ENCODE measurements at regions not wholly inside any gene's neighbourhood (a gene's known extent, or its start where the extent isn't known, plus 50 kb on each side); places are given as distances from the start of the nearest gene placed in this dataset.

DNA sequence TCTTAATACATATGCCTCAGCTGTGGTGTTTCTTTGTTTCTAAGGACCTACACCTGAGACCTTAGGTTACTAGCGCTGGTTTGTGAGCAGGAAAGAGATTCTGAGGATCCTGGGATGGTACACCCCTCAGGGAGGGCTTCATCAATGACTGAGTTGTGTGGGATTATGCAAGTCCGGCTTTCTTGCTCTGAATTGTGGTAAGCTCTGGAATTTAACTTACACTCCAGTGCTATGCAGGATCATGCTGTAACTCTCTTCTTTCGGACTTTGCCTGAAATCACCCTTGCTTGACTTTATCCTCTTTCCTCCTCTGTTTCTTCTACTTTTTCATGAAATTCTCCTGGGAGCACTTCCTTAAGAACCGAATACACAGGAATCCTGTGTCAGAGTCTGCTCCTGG is 431.5 kb upstream of the BOD1L1 start:
- H3K4me3 ChIP-seq (ENCODE audit: low read depth, low read length) = no peak overlapping the region
- no peaks in the 10 kb centered on the region for H3K36me3 ChIP-seq (ENCODE audit: control insufficient read depth in 2 of 2, insufficient read depth in 1 of 2, low read length in 2 of 2)
- no peak overlapping the region for H3K27ac ChIP-seq (ENCODE audit: extremely low read depth, low read depth, low read length)
- ChIA-PET POLR2A (no interaction called here), CTCF (no interaction called here)
- TF ChIP-seq ZNF366 (tag by site-specific recombination; conservative IDR thresholded peaks at IDR 0.05) (no peak), SCRT2 (tag by site-specific recombination; IDR thresholded peaks at IDR 0.05) (no peak), ZNF48 (tag by site-specific recombination; IDR thresholded peaks at IDR 0.05) (no peak), ZNF596 (tag by site-specific recombination; IDR thresholded peaks at IDR 0.05) (no peak), ZNF701 (tag by site-specific recombination; IDR thresholded peaks at IDR 0.05) (no peak), ZNF350 (tag by site-specific recombination; IDR thresholded peaks at IDR 0.05) (no peak), ZNF223 (tag by site-specific recombination; IDR thresholded peaks at IDR 0.05) (no peak), ZNF423 (tag by site-specific recombination; IDR thresholded peaks at IDR 0.05) (no peak), YY2 (tag by site-specific recombination; IDR thresholded peaks at IDR 0.05) (no peak), SALL2 (tag by site-specific recombination; IDR thresholded peaks at IDR 0.05; ENCODE audit: borderline replicate concordance) (no peak), ZNF354C (tag by site-specific recombination; IDR thresholded peaks at IDR 0.05; ENCODE audit: borderline replicate concordance, low read depth) (no peak), ZXDB (tag by site-specific recombination; IDR thresholded peaks at IDR 0.05) (no peak)
- TF ChIP-seq, protein P1, sequence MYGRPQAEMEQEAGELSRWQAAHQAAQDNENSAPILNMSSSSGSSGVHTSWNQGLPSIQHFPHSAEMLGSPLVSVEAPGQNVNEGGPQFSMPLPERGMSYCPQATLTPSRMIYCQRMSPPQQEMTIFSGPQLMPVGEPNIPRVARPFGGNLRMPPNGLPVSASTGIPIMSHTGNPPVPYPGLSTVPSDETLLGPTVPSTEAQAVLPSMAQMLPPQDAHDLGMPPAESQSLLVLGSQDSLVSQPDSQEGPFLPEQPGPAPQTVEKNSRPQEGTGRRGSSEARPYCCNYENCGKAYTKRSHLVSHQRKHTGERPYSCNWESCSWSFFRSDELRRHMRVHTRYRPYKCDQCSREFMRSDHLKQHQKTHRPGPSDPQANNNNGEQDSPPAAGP (tag by site-specific recombination; IDR thresholded peaks at IDR 0.05) = no peak
- TF ChIP-seq, protein P2, sequence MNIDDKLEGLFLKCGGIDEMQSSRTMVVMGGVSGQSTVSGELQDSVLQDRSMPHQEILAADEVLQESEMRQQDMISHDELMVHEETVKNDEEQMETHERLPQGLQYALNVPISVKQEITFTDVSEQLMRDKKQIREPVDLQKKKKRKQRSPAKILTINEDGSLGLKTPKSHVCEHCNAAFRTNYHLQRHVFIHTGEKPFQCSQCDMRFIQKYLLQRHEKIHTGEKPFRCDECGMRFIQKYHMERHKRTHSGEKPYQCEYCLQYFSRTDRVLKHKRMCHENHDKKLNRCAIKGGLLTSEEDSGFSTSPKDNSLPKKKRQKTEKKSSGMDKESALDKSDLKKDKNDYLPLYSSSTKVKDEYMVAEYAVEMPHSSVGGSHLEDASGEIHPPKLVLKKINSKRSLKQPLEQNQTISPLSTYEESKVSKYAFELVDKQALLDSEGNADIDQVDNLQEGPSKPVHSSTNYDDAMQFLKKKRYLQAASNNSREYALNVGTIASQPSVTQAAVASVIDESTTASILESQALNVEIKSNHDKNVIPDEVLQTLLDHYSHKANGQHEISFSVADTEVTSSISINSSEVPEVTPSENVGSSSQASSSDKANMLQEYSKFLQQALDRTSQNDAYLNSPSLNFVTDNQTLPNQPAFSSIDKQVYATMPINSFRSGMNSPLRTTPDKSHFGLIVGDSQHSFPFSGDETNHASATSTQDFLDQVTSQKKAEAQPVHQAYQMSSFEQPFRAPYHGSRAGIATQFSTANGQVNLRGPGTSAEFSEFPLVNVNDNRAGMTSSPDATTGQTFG (tag by site-specific recombination; IDR thresholded peaks at IDR 0.05; ENCODE audit: borderline replicate concordance) = no peak
- TF ChIP-seq, protein P3, sequence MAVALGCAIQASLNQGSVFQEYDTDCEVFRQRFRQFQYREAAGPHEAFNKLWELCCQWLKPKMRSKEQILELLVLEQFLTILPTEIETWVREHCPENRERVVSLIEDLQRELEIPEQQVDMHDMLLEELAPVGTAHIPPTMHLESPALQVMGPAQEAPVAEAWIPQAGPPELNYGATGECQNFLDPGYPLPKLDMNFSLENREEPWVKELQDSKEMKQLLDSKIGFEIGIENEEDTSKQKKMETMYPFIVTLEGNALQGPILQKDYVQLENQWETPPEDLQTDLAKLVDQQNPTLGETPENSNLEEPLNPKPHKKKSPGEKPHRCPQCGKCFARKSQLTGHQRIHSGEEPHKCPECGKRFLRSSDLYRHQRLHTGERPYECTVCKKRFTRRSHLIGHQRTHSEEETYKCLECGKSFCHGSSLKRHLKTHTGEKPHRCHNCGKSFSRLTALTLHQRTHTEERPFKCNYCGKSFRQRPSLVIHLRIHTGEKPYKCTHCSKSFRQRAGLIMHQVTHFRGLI (tag by site-specific recombination; IDR thresholded peaks at IDR 0.05) = no peak
- TF ChIP-seq, protein P4, sequence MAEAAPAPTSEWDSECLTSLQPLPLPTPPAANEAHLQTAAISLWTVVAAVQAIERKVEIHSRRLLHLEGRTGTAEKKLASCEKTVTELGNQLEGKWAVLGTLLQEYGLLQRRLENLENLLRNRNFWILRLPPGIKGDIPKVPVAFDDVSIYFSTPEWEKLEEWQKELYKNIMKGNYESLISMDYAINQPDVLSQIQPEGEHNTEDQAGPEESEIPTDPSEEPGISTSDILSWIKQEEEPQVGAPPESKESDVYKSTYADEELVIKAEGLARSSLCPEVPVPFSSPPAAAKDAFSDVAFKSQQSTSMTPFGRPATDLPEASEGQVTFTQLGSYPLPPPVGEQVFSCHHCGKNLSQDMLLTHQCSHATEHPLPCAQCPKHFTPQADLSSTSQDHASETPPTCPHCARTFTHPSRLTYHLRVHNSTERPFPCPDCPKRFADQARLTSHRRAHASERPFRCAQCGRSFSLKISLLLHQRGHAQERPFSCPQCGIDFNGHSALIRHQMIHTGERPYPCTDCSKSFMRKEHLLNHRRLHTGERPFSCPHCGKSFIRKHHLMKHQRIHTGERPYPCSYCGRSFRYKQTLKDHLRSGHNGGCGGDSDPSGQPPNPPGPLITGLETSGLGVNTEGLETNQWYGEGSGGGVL (tag by site-specific recombination; IDR thresholded peaks at IDR 0.05) = no peak
- TF ChIP-seq, protein P5, sequence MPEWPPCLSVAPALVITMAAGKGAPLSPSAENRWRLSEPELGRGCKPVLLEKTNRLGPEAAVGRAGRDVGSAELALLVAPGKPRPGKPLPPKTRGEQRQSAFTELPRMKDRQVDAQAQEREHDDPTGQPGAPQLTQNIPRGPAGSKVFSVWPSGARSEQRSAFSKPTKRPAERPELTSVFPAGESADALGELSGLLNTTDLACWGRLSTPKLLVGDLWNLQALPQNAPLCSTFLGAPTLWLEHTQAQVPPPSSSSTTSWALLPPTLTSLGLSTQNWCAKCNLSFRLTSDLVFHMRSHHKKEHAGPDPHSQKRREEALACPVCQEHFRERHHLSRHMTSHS (tag by site-specific recombination; IDR thresholded peaks at IDR 0.05) = no peak
- TF ChIP-seq, protein P6, sequence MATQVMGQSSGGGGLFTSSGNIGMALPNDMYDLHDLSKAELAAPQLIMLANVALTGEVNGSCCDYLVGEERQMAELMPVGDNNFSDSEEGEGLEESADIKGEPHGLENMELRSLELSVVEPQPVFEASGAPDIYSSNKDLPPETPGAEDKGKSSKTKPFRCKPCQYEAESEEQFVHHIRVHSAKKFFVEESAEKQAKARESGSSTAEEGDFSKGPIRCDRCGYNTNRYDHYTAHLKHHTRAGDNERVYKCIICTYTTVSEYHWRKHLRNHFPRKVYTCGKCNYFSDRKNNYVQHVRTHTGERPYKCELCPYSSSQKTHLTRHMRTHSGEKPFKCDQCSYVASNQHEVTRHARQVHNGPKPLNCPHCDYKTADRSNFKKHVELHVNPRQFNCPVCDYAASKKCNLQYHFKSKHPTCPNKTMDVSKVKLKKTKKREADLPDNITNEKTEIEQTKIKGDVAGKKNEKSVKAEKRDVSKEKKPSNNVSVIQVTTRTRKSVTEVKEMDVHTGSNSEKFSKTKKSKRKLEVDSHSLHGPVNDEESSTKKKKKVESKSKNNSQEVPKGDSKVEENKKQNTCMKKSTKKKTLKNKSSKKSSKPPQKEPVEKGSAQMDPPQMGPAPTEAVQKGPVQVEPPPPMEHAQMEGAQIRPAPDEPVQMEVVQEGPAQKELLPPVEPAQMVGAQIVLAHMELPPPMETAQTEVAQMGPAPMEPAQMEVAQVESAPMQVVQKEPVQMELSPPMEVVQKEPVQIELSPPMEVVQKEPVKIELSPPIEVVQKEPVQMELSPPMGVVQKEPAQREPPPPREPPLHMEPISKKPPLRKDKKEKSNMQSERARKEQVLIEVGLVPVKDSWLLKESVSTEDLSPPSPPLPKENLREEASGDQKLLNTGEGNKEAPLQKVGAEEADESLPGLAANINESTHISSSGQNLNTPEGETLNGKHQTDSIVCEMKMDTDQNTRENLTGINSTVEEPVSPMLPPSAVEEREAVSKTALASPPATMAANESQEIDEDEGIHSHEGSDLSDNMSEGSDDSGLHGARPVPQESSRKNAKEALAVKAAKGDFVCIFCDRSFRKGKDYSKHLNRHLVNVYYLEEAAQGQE (tag by site-specific recombination; IDR thresholded peaks at IDR 0.05) = no peak
- TF ChIP-seq, protein P7, sequence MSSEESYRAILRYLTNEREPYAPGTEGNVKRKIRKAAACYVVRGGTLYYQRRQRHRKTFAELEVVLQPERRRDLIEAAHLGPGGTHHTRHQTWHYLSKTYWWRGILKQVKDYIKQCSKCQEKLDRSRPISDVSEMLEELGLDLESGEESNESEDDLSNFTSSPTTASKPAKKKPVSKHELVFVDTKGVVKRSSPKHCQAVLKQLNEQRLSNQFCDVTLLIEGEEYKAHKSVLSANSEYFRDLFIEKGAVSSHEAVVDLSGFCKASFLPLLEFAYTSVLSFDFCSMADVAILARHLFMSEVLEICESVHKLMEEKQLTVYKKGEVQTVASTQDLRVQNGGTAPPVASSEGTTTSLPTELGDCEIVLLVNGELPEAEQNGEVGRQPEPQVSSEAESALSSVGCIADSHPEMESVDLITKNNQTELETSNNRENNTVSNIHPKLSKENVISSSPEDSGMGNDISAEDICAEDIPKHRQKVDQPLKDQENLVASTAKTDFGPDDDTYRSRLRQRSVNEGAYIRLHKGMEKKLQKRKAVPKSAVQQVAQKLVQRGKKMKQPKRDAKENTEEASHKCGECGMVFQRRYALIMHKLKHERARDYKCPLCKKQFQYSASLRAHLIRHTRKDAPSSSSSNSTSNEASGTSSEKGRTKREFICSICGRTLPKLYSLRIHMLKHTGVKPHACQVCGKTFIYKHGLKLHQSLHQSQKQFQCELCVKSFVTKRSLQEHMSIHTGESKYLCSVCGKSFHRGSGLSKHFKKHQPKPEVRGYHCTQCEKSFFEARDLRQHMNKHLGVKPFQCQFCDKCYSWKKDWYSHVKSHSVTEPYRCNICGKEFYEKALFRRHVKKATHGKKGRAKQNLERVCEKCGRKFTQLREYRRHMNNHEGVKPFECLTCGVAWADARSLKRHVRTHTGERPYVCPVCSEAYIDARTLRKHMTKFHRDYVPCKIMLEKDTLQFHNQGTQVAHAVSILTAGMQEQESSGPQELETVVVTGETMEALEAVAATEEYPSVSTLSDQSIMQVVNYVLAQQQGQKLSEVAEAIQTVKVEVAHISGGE (tag by site-specific recombination; conservative IDR thresholded peaks at IDR 0.05; ENCODE audit: low read depth) = no peak
- H3K4me1 ChIP-seq (ENCODE audit: control insufficient read depth, insufficient read depth, low read length) = no peaks in the 10 kb centered on the region
- H3K9me3 ChIP-seq (ENCODE audit: control insufficient read depth, insufficient read depth, low read depth, low read length) = no peaks in the 10 kb centered on the region

Data from HEK293 (cell line).